GM23338 (cell line): ENCODE measurements at regions not wholly inside any gene's neighbourhood (a gene's known extent, or its start where the extent isn't known, plus 50 kb on each side); places are given as distances from the start of the nearest gene placed in this dataset.

Experiments
- ATAC-seq: fragments of 200-7000 bp; cut with Tn5 transposase; 3 replicates; pipeline ENCODE4 v1.9.1; 2020
- DNase-seq: peaks from one replicate; pipeline ENCODE4 v3.0.0-alpha.2; 2015; ENCODE audit warnings: low spot score
- H2AFZ ChIP-seq: fragments of 200-600 bp; sonication (generic); 2 replicates; pipeline ENCODE4 v1.8.0; 2016; ENCODE audit warnings: antibody characterized with exemption, mild to moderate bottlenecking, moderate library complexity
- H3F3A ChIP-seq: fragments of 200-600 bp; sonication (generic); replicated peaks from 2 replicates; pipeline ENCODE4 v1.8.0; 2017; ENCODE audit warnings: antibody characterized with exemption, mixed run types, low read depth
- H3K27ac ChIP-seq: fragments of 200-600 bp; sonication (generic); 2 replicates; pipeline ENCODE4 v1.6.1; 2016; ENCODE audit warnings: low read depth
- H3K27me3 ChIP-seq: fragments of 200-600 bp; sonication (generic); 2 replicates; pipeline ENCODE4 v1.8.0; 2016; ENCODE audit warnings: mild to moderate bottlenecking, mixed run types, moderate library complexity; ENCODE audit not compliant: insufficient read depth
- H3K36me3 ChIP-seq: fragments of 200-600 bp; sonication (generic); 2 replicates; pipeline ENCODE4 v1.8.0; 2016; ENCODE audit warnings: mild to moderate bottlenecking; ENCODE audit not compliant: insufficient read depth
- H3K4me1 ChIP-seq: fragments of 200-600 bp; sonication (generic); 2 replicates; pipeline ENCODE4 v1.8.0; 2016; ENCODE audit warnings: mild to moderate bottlenecking, moderate library complexity; ENCODE audit not compliant: insufficient read depth
- H3K4me2 ChIP-seq: fragments of 200-600 bp; sonication (generic); 2 replicates; pipeline ENCODE4 v1.7.1; 2017; ENCODE audit warnings: mixed run types
- H3K4me3 ChIP-seq: fragments of 200-600 bp; sonication (generic); 2 replicates; pipeline ENCODE4 v1.6.1; 2016; ENCODE audit warnings: mixed run types
- H3K79me2 ChIP-seq: fragments of 200-600 bp; sonication (generic); replicated peaks from 2 replicates; pipeline ENCODE4 v1.8.0; 2017; ENCODE audit warnings: mild to moderate bottlenecking; ENCODE audit not compliant: insufficient read depth
- H3K9me2 ChIP-seq: fragments of 200-600 bp; sonication (generic); 2 replicates; pipeline ENCODE4 v1.8.0; 2017; ENCODE audit not compliant: insufficient read depth
- H4K20me1 ChIP-seq: fragments of 200-600 bp; sonication (generic); replicated peaks from 2 replicates; pipeline ENCODE4 v1.8.0; 2017; ENCODE audit warnings: mild to moderate bottlenecking; ENCODE audit not compliant: insufficient read depth
- H3K27ac Mint-ChIP-seq: 2 replicates; pipeline ENCODE4 v1.8.0; 2020; ENCODE audit warnings: inconsistent platforms, mild to moderate bottlenecking, moderate library complexity, mixed read lengths
- H3K27me3 Mint-ChIP-seq: 3 replicates; pipeline ENCODE4 v1.8.0; 2022; ENCODE audit warnings: low read depth, mild to moderate bottlenecking, moderate library complexity, mixed read lengths, inconsistent platforms; ENCODE audit not compliant: insufficient read depth, poor library complexity
- H3K36me3 Mint-ChIP-seq: 3 replicates; pipeline ENCODE4 v1.8.0; 2021; ENCODE audit warnings: low read depth, mild to moderate bottlenecking, inconsistent platforms, moderate library complexity, mixed read lengths
- H3K4me1 Mint-ChIP-seq: 3 replicates; pipeline ENCODE4 v1.8.0; 2020; ENCODE audit warnings: mild to moderate bottlenecking, inconsistent platforms, mixed read lengths
- H3K4me3 Mint-ChIP-seq: 3 replicates; pipeline ENCODE4 v1.8.0; 2021; ENCODE audit warnings: moderate library complexity, mild to moderate bottlenecking, inconsistent platforms, mixed read lengths
- H3K9me3 Mint-ChIP-seq: 3 replicates; pipeline ENCODE4 v1.8.0; 2020; ENCODE audit warnings: moderate library complexity, mild to moderate bottlenecking, inconsistent platforms, mixed read lengths
- EZH2phosphoT487 ChIP-seq: fragments of 200-600 bp; sonication (generic); IDR thresholded peaks from one replicate; pipeline ENCODE4 v1.8.1; 2018; ENCODE audit warnings: antibody characterized with exemption; ENCODE audit not compliant: unreplicated experiment
- NANOG ChIP-seq: IDR thresholded peaks from 2 replicates; pipeline ENCODE4 v1.6.1; 2016; ENCODE audit warnings: antibody characterized with exemption, borderline replicate concordance
- POLR2AphosphoS5 ChIP-seq: IDR thresholded peaks from 2 replicates; pipeline ENCODE4 v1.6.1; 2016; ENCODE audit warnings: antibody characterized with exemption, low read depth
- ZNF331 ChIP-seq: fragments of 250-450 bp; sonication (Bioruptor Pico); IDR thresholded peaks from 2 replicates; pipeline ENCODE4 v1.5.0; 2020; ENCODE audit warnings: low read depth, mild to moderate bottlenecking, moderate library complexity
- TF ChIP-seq, protein P1 (sequence below): fragments of 250-450 bp; sonication (Bioruptor Pico); IDR thresholded peaks from 2 replicates; pipeline ENCODE4 v1.5.0; 2020; ENCODE audit warnings: mild to moderate bottlenecking, moderate library complexity
- TF ChIP-seq, protein P2 (sequence below): IDR thresholded peaks from one replicate; pipeline ENCODE4 v1.6.1; 2018; ENCODE audit warnings: antibody characterized with exemption; ENCODE audit not compliant: unreplicated experiment
- TF ChIP-seq, protein P3 (sequence below), 2 experiments: fragments of 200-600 bp in 1 of 2; sonication (generic) in 1 of 2; conservative IDR thresholded peaks; 2 replicates each; pipeline versions ENCODE4 v1.5.1 to v1.6.1; 2016 to 2017; ENCODE audit warnings: antibody characterized with exemption in 2 of 2, low read depth in 2 of 2, mild to moderate bottlenecking in 2 of 2, moderate library complexity in 1 of 2

DNA sequence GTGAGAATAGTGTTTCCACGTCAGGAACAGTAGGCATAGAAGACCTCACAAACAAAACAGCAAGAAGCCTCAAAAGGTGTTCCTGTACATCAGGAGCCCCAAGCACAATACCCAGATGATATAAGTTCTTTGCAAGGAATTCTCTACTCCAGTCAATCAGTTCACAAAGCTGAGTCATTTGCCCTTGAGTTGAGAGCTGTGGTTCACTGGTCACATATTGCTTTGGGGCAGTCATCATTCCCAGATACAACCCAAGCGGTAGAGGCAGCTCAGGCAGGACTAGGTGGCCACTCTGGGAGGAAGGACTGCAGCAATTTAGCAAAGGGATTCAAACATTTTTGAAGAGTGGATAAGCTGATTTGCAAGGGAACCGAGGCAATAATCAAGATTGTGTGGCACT lies 551.5 kb upstream of the ZFP42 start (continued):
- TF ChIP-seq, protein P1, sequence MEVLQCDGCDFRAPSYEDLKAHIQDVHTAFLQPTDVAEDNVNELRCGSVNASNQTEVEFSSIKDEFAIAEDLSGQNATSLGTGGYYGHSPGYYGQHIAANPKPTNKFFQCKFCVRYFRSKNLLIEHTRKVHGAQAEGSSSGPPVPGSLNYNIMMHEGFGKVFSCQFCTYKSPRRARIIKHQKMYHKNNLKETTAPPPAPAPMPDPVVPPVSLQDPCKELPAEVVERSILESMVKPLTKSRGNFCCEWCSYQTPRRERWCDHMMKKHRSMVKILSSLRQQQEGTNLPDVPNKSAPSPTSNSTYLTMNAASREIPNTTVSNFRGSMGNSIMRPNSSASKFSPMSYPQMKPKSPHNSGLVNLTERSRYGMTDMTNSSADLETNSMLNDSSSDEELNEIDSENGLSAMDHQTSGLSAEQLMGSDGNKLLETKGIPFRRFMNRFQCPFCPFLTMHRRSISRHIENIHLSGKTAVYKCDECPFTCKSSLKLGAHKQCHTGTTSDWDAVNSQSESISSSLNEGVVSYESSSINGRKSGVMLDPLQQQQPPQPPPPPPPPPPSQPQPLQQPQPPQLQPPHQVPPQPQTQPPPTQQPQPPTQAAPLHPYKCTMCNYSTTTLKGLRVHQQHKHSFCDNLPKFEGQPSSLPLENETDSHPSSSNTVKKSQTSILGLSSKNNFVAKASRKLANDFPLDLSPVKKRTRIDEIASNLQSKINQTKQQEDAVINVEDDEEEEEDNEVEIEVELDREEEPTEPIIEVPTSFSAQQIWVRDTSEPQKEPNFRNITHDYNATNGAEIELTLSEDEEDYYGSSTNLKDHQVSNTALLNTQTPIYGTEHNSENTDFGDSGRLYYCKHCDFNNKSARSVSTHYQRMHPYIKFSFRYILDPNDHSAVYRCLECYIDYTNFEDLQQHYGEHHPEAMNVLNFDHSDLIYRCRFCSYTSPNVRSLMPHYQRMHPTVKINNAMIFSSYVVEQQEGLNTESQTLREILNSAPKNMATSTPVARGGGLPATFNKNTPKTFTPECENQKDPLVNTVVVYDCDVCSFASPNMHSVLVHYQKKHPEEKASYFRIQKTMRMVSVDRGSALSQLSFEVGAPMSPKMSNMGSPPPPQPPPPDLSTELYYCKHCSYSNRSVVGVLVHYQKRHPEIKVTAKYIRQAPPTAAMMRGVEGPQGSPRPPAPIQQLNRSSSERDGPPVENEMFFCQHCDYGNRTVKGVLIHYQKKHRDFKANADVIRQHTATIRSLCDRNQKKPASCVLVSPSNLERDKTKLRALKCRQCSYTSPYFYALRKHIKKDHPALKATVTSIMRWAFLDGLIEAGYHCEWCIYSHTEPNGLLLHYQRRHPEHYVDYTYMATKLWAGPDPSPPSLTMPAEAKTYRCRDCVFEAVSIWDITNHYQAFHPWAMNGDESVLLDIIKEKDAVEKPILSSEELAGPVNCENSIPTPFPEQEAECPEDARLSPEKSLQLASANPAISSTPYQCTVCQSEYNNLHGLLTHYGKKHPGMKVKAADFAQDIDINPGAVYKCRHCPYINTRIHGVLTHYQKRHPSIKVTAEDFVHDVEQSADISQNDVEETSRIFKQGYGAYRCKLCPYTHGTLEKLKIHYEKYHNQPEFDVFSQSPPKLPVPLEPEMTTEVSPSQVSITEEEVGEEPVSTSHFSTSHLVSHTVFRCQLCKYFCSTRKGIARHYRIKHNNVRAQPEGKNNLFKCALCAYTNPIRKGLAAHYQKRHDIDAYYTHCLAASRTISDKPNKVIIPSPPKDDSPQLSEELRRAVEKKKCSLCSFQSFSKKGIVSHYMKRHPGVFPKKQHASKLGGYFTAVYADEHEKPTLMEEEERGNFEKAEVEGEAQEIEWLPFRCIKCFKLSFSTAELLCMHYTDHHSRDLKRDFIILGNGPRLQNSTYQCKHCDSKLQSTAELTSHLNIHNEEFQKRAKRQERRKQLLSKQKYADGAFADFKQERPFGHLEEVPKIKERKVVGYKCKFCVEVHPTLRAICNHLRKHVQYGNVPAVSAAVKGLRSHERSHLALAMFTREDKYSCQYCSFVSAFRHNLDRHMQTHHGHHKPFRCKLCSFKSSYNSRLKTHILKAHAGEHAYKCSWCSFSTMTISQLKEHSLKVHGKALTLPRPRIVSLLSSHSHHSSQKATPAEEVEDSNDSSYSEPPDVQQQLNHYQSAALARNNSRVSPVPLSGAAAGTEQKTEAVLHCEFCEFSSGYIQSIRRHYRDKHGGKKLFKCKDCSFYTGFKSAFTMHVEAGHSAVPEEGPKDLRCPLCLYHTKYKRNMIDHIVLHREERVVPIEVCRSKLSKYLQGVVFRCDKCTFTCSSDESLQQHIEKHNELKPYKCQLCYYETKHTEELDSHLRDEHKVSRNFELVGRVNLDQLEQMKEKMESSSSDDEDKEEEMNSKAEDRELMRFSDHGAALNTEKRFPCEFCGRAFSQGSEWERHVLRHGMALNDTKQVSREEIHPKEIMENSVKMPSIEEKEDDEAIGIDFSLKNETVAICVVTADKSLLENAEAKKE: no peak
- TF ChIP-seq, protein P2, sequence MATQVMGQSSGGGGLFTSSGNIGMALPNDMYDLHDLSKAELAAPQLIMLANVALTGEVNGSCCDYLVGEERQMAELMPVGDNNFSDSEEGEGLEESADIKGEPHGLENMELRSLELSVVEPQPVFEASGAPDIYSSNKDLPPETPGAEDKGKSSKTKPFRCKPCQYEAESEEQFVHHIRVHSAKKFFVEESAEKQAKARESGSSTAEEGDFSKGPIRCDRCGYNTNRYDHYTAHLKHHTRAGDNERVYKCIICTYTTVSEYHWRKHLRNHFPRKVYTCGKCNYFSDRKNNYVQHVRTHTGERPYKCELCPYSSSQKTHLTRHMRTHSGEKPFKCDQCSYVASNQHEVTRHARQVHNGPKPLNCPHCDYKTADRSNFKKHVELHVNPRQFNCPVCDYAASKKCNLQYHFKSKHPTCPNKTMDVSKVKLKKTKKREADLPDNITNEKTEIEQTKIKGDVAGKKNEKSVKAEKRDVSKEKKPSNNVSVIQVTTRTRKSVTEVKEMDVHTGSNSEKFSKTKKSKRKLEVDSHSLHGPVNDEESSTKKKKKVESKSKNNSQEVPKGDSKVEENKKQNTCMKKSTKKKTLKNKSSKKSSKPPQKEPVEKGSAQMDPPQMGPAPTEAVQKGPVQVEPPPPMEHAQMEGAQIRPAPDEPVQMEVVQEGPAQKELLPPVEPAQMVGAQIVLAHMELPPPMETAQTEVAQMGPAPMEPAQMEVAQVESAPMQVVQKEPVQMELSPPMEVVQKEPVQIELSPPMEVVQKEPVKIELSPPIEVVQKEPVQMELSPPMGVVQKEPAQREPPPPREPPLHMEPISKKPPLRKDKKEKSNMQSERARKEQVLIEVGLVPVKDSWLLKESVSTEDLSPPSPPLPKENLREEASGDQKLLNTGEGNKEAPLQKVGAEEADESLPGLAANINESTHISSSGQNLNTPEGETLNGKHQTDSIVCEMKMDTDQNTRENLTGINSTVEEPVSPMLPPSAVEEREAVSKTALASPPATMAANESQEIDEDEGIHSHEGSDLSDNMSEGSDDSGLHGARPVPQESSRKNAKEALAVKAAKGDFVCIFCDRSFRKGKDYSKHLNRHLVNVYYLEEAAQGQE: no peak
- no peak for TF ChIP-seq POLR2AphosphoS5

DNA sequence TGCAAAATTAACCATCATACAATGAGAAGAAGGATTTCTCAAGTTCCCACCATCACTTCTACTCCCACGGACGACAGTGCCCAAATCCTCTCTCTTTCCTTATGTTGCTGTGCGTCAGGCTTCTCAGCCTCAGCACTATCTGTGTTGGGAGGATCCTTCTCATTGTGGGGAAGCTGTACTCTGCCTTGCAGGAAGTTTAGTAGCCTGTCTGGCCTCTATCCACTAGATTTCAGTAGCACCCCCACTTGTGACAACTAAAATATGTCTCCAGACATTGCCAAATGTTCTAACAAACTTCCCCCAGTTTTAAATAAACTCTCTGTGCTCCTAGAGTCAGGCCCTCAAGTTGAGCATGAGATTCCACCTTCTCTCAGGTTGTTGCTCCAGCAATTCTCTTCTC lies 545.9 kb upstream of the ZFP42 start:
- no peak overlapping the region for H3K27ac ChIP-seq
- no peak overlapping the region for H3K4me3 ChIP-seq
- H3K27me3 Mint-ChIP-seq: no peaks in the 10 kb centered on the region
- no peaks in the 10 kb centered on the region for H3K4me1 Mint-ChIP-seq
- TF ChIP-seq NANOG (no peak), POLR2AphosphoS5 (no peak), EZH2phosphoT487 (no peak), ZNF331 (CRISPR knock-in tag) (no peak)
- TF ChIP-seq, protein P3, sequence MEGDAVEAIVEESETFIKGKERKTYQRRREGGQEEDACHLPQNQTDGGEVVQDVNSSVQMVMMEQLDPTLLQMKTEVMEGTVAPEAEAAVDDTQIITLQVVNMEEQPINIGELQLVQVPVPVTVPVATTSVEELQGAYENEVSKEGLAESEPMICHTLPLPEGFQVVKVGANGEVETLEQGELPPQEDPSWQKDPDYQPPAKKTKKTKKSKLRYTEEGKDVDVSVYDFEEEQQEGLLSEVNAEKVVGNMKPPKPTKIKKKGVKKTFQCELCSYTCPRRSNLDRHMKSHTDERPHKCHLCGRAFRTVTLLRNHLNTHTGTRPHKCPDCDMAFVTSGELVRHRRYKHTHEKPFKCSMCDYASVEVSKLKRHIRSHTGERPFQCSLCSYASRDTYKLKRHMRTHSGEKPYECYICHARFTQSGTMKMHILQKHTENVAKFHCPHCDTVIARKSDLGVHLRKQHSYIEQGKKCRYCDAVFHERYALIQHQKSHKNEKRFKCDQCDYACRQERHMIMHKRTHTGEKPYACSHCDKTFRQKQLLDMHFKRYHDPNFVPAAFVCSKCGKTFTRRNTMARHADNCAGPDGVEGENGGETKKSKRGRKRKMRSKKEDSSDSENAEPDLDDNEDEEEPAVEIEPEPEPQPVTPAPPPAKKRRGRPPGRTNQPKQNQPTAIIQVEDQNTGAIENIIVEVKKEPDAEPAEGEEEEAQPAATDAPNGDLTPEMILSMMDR (conservative IDR thresholded peaks at IDR 0.05; ENCODE audit: low read depth in 2 of 2): no peak
- DNase-seq: no peak
- H3K79me2 ChIP-seq: no peaks in the 10 kb centered on the region
- no peaks in the 10 kb centered on the region for H3K36me3 ChIP-seq
- no peaks in the 10 kb centered on the region for H4K20me1 ChIP-seq
- no peaks in the 10 kb centered on the region for H3K9me3 Mint-ChIP-seq
- no peaks in the 10 kb centered on the region for H3K36me3 Mint-ChIP-seq
- H3K4me2 ChIP-seq: no peak overlapping the region
- H3K9me2 ChIP-seq: no peaks in the 10 kb centered on the region
- no peaks in the 10 kb centered on the region for H3F3A ChIP-seq
- H3K4me1 ChIP-seq: no peaks in the 10 kb centered on the region
- no peak overlapping the region for H2AFZ ChIP-seq
- no peaks in the 10 kb centered on the region for H3K27me3 ChIP-seq
- no peak for ATAC-seq
- no peak overlapping the region for H3K4me3 Mint-ChIP-seq
- H3K27ac Mint-ChIP-seq: no peak overlapping the region
